B cell (primary cell): ENCODE measurements at regions not wholly inside any gene's neighbourhood (a gene's known extent, or its start where the extent isn't known, plus 50 kb on each side); places are given as distances from the start of the nearest gene placed in this dataset.

Experiments used
- ATAC-seq: fragments of 200-7000 bp; cut with Tn5 transposase; one replicate; pipeline ENCODE4 v1.10.0; 2021; ENCODE audit warnings: low read depth, mild to moderate bottlenecking, moderate number of reproducible peaks, moderate library complexity
- CTCF ChIA-PET: fragments of 350-600 bp; sonication (Branson Sonifier 250); formaldehyde crosslinking; loops from one replicate; lab custom pipeline; 2021; ENCODE audit warnings: antibody characterized with exemption, inconsistent platforms; lab: Charles Lee
- POLR2A ChIA-PET: fragments of 350-600 bp; sonication (Branson Sonifier 250); formaldehyde crosslinking; loops from one replicate; lab custom pipeline; 2021; ENCODE audit warnings: antibody characterized with exemption; lab: Charles Lee
- DNase-seq: peaks from one replicate; pipeline ENCODE4 v3.0.0; 2013
- H2AFZ ChIP-seq: 2 replicates; pipeline ENCODE4 v1.6.1; 2012; ENCODE audit warnings: mild to moderate bottlenecking, low read depth, low read length; ENCODE audit not compliant: insufficient read depth, poor library complexity, severe bottlenecking
- H3K27ac ChIP-seq, 2 donors: 1 replicate in 1 of 2; 2 replicates in 1 of 2; pipeline ENCODE4 v1.5.1; 2012 to 2013; ENCODE audit warnings: low read length in 2 of 2, mild to moderate bottlenecking in 2 of 2, moderate library complexity in 1 of 2
- H3K27me3 ChIP-seq, 4 experiments: fragments of 200-600 bp in 1 of 4; sonication (generic) in 1 of 4; replicated peaks in 1 of 4; 1 replicate in 2 of 4; 2 replicates in 2 of 4; pipeline versions ENCODE4 v1.6.1 to v1.7.0; 2013 to 2016; ENCODE audit warnings: low read length in 3 of 4, mild to moderate bottlenecking in 2 of 4, mixed read lengths in 1 of 4, moderate library complexity in 1 of 4; ENCODE audit not compliant: insufficient read depth in 4 of 4, control insufficient read depth in 3 of 4; ENCODE audit errors: control extremely low read depth in 1 of 4
- H3K36me3 ChIP-seq, 2 experiments: replicated peaks in 1 of 2; 1 replicate in 1 of 2; 2 replicates in 1 of 2; pipeline versions ENCODE4 v1.6.1 to v1.7.1; 2013; ENCODE audit warnings: low read length in 1 of 2; ENCODE audit not compliant: insufficient read depth in 2 of 2, control insufficient read depth in 1 of 2; ENCODE audit errors: control extremely low read depth in 1 of 2, extremely low read depth in 1 of 2
- H3K4me1 ChIP-seq, 2 donors: fragments of 200-600 bp in 1 of 2; sonication (generic) in 1 of 2; 1 replicate in 1 of 2; 2 replicates in 1 of 2; pipeline versions ENCODE4 v1.5.1 to v1.6.1; 2013 to 2017; ENCODE audit warnings: low read length in 2 of 2; ENCODE audit not compliant: control insufficient read depth in 2 of 2, insufficient read depth in 2 of 2
- H3K4me2 ChIP-seq: replicated peaks from 2 replicates; pipeline ENCODE3; 2012; ENCODE audit warnings: mild to moderate bottlenecking, low read depth, low read length; ENCODE audit not compliant: poor library complexity, severe bottlenecking
- H3K4me3 ChIP-seq, 5 experiments: fragments of 200-600 bp in 1 of 5; sonication (generic) in 1 of 5; 1 replicate in 3 of 5; 2 replicates in 2 of 5; pipeline versions ENCODE4 v1.5.1 to v1.7.0; 2011 to 2016; ENCODE audit warnings: low read length in 4 of 5, mild to moderate bottlenecking in 4 of 5, low read depth in 2 of 5, control low read depth in 1 of 5, moderate library complexity in 1 of 5; ENCODE audit not compliant: insufficient read depth in 1 of 5; ENCODE audit errors: control extremely low read depth in 1 of 5, extremely low read depth in 1 of 5
- H3K79me2 ChIP-seq: fragments of 200-600 bp; sonication (generic); one replicate; pipeline ENCODE4 v1.6.0; 2016; ENCODE audit warnings: low read length; ENCODE audit not compliant: control insufficient read depth, insufficient read depth
- H3K9ac ChIP-seq: fragments of 200-600 bp; sonication (generic); 2 replicates; pipeline ENCODE4 v1.6.1; 2017; ENCODE audit warnings: mild to moderate bottlenecking, low read length, moderate library complexity
- H3K9me3 ChIP-seq, 3 donors: one replicate each; pipeline versions ENCODE4 v1.6.1 to v1.7.1; 2013; ENCODE audit warnings: low read length in 2 of 3; ENCODE audit not compliant: control insufficient read depth in 2 of 3, insufficient read depth in 1 of 3; ENCODE audit errors: control extremely low read depth in 1 of 3
- H4K20me1 ChIP-seq: 2 replicates; pipeline ENCODE4 v1.6.0; 2012; ENCODE audit warnings: mild to moderate bottlenecking, low read length; ENCODE audit not compliant: insufficient read depth, control insufficient read depth, poor library complexity, severe bottlenecking
- H3K27ac Mint-ChIP-seq: one replicate; pipeline ENCODE4 v1.8.0; 2021; ENCODE audit warnings: mixed read lengths
- H3K27me3 Mint-ChIP-seq: one replicate; pipeline ENCODE4 v1.8.0; 2021; ENCODE audit warnings: mixed read lengths
- H3K4me1 Mint-ChIP-seq: one replicate; pipeline ENCODE4 v1.8.0; 2021; ENCODE audit warnings: mixed read lengths
- H3K4me3 Mint-ChIP-seq: one replicate; pipeline ENCODE4 v1.8.0; 2021; ENCODE audit warnings: mixed read lengths
- H3K9me3 Mint-ChIP-seq: one replicate; pipeline ENCODE4 v1.8.0; 2022; ENCODE audit warnings: mixed read lengths; ENCODE audit not compliant: insufficient read depth
- CTCF ChIP-seq: fragments of 200-600 bp; IDR thresholded peaks from one replicate; pipeline ENCODE4 v1.8.0; 2022; ENCODE audit warnings: antibody characterized with exemption, mild to moderate bottlenecking
- EZH2 ChIP-seq: IDR thresholded peaks from 2 replicates; pipeline ENCODE4 v1.6.1; 2012; ENCODE audit warnings: borderline replicate concordance, low read depth, mild to moderate bottlenecking, moderate library complexity, low read length; ENCODE audit not compliant: insufficient read depth, poor library complexity, severe bottlenecking
- WGBS: methylation state at CpG from one replicate; pipeline ENCODE4 v1.1.5; 2013; ENCODE audit warnings: missing lambda C conversion rate; ENCODE audit not compliant: insufficient coverage; 5-methylcytosine and 5-hydroxymethylcytosine counted together
- intact Hi-C: fragments of 100-400 bp; cut with micrococcal nuclease; formaldehyde crosslinking; loops from one replicate; pipeline ENCODE4 v1.10.0; 2022

- TF ChIP-seq CTCF (no peak), EZH2 (no peak)
- no peak overlapping the region for H3K27ac ChIP-seq
- no peak overlapping the region for H3K9ac ChIP-seq
- DNase-seq, result no peak
- no peaks in the 10 kb centered on the region for H3K4me1 Mint-ChIP-seq
- ChIA-PET CTCF (no interaction called here), POLR2A (no interaction called here)
- H2AFZ ChIP-seq, result no peak overlapping the region
- H4K20me1 ChIP-seq, result no peaks in the 10 kb centered on the region
- H3K4me1 ChIP-seq, result no peaks in the 10 kb centered on the region
- 57% methylated on average over 1 of the region's 1 CpG for WGBS
- no peaks in the 10 kb centered on the region for H3K9me3 Mint-ChIP-seq
- peaks cover 2% of the 10 kb centered on the region for H3K27me3 Mint-ChIP-seq
- no peak for ATAC-seq
- no peak overlapping the region for H3K4me3 ChIP-seq
- no peak overlapping the region for H3K27ac Mint-ChIP-seq
- no peaks in the 10 kb centered on the region for H3K27me3 ChIP-seq
- no peaks in the 10 kb centered on the region for H3K9me3 ChIP-seq
- no peak overlapping the region for H3K4me2 ChIP-seq
- no peaks in the 10 kb centered on the region for H3K36me3 ChIP-seq
- no peaks in the 10 kb centered on the region for H3K79me2 ChIP-seq
- intact Hi-C loops, result no loop called here
- no peak overlapping the region for H3K4me3 Mint-ChIP-seq
Measured at GRCh38 chr2:173656086-173656485, 301.4 kb downstream of the CDCA7 start.

- no peaks in the 10 kb centered on the region for H3K27me3 ChIP-seq
- Mint-ChIP-seq H3K4me1 (no peaks in the 10 kb centered on the region), H3K27me3 (peaks cover 11% of the 10 kb centered on the region), H3K4me3 (no peak overlapping the region), H3K9me3 (no peaks in the 10 kb centered on the region), H3K27ac (no peak overlapping the region)
- H2AFZ ChIP-seq, result no peak overlapping the region
- H3K27ac ChIP-seq, result no peak overlapping the region
- H3K4me1 ChIP-seq, result no peaks in the 10 kb centered on the region
- ATAC-seq, result no peak
- no peak overlapping the region for H3K4me3 ChIP-seq
- H3K4me2 ChIP-seq, result no peak overlapping the region
- intact Hi-C loops, result no loop called here
- H3K9ac ChIP-seq, result no peak overlapping the region
- TF ChIP-seq CTCF, result no peak
- TF ChIP-seq EZH2, result no peak
- H3K36me3 ChIP-seq, result no peaks in the 10 kb centered on the region
- DNase-seq, result no peak
- H4K20me1 ChIP-seq, result no peaks in the 10 kb centered on the region
- ChIA-PET CTCF (no interaction called here), POLR2A (no interaction called here)
- no peaks in the 10 kb centered on the region for H3K9me3 ChIP-seq
- WGBS, result 89% methylated on average over 6 of the region's 10 CpGs
- no peaks in the 10 kb centered on the region for H3K79me2 ChIP-seq
Measured at GRCh38 chr2:173657996-173658717, 303.5 kb downstream of the CDCA7 start.
